ENCODE measurements at regions not wholly inside any gene's neighbourhood (a gene's known extent, or its start where the extent isn't known, plus 50 kb on each side); places are given as distances from the start of the nearest gene placed in this dataset.

DNA sequence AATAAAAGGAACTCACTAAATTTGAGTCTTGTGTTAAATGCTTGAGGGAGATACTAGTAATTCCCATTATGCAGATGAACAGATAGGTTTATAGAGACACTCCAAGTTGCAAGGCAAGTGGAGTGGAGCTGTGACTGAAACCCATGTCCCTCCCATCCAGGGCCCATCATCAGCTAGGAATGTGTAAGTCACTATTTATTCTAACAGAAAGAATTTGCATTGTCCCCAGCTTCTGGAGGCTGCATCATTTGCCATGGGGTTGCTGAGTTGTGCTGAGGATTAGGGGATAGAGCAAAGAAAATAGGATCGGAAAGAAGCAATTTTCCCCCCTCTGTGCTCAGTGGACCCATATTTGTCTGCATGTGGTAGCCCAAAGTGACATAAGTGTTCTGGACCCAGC, 197.4 kb upstream of the RGMA start (continued):
- TF ChIP-seq RNF2 (IDR thresholded peaks at IDR 0.05; ENCODE audit: borderline replicate concordance, low read depth, low read length, missing control alignments, poor library complexity, severe bottlenecking) (no peak), CHD2 (IDR thresholded peaks at IDR 0.05; ENCODE audit: low read length) (no peak)

All from H1 (cell line).